Thoracic aorta (tissue), 2 donors: ENCODE measurements at regions not wholly inside any gene's neighbourhood (a gene's known extent, or its start where the extent isn't known, plus 50 kb on each side); places are given as distances from the start of the nearest gene placed in this dataset.

Experiments
- ATAC-seq: fragments of 150-250 bp; one replicate; pipeline ENCODE4 v1.8.0; 2017; ENCODE audit warnings: low read depth; ENCODE audit not compliant: insufficient number of reproducible peaks, low FRiP score
- DNase-seq: peaks from one replicate; pipeline ENCODE4 v3.0.0-alpha.2; 2020; ENCODE audit warnings: low spot score
- H3K27ac ChIP-seq, 2 donors: fragments of 200-600 bp; sonication (generic); 1 replicate in 1 of 2; 2 replicates in 1 of 2; pipeline ENCODE4 v1.5.1; 2016; ENCODE audit warnings: mild to moderate bottlenecking in 2 of 2, moderate library complexity in 2 of 2
- H3K27me3 ChIP-seq: fragments of 200-600 bp; sonication (generic); replicated peaks from 2 replicates; pipeline ENCODE4 v1.6.0; 2016; ENCODE audit warnings: mild to moderate bottlenecking; ENCODE audit not compliant: insufficient read depth
- H3K36me3 ChIP-seq: fragments of 200-600 bp; sonication (generic); one replicate; pipeline ENCODE4 v1.5.1; 2016
- H3K4me1 ChIP-seq, 2 donors: fragments of 200-600 bp; sonication (generic); 1 replicate in 1 of 2; 2 replicates in 1 of 2; pipeline versions ENCODE4 v1.5.1 to v1.6.0; 2016; ENCODE audit warnings: low read depth in 2 of 2, mild to moderate bottlenecking in 1 of 2; ENCODE audit not compliant: control insufficient read depth in 1 of 2
- H3K4me3 ChIP-seq: fragments of 200-600 bp; sonication (generic); 2 replicates; pipeline ENCODE4 v1.5.1; 2016; ENCODE audit warnings: mild to moderate bottlenecking
- H3K9me3 ChIP-seq: fragments of 200-600 bp; sonication (generic); 2 replicates; pipeline ENCODE4 v1.5.1; 2016
- TF ChIP-seq, protein P1 (sequence below): fragments of 200-600 bp; sonication (generic); IDR thresholded peaks from one replicate; pipeline ENCODE4 v1.5.1; 2019; ENCODE audit warnings: antibody characterized with exemption

GRCh38 chr18:55844382-55844781, 256.4 kb upstream of the TCF4 start:
- no peak for DNase-seq
- no peaks in the 10 kb centered on the region for H3K9me3 ChIP-seq
- no peak for ATAC-seq
- peaks cover 0 to 2% of the 10 kb centered on the region in 2 donors for H3K4me1 ChIP-seq
- no peak overlapping the region for H3K4me3 ChIP-seq
- TF ChIP-seq, protein P1, sequence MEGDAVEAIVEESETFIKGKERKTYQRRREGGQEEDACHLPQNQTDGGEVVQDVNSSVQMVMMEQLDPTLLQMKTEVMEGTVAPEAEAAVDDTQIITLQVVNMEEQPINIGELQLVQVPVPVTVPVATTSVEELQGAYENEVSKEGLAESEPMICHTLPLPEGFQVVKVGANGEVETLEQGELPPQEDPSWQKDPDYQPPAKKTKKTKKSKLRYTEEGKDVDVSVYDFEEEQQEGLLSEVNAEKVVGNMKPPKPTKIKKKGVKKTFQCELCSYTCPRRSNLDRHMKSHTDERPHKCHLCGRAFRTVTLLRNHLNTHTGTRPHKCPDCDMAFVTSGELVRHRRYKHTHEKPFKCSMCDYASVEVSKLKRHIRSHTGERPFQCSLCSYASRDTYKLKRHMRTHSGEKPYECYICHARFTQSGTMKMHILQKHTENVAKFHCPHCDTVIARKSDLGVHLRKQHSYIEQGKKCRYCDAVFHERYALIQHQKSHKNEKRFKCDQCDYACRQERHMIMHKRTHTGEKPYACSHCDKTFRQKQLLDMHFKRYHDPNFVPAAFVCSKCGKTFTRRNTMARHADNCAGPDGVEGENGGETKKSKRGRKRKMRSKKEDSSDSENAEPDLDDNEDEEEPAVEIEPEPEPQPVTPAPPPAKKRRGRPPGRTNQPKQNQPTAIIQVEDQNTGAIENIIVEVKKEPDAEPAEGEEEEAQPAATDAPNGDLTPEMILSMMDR = no peak
- no peaks in the 10 kb centered on the region for H3K36me3 ChIP-seq
- H3K27me3 ChIP-seq = no peaks in the 10 kb centered on the region
- H3K27ac ChIP-seq = no peak overlapping the region

DNA sequence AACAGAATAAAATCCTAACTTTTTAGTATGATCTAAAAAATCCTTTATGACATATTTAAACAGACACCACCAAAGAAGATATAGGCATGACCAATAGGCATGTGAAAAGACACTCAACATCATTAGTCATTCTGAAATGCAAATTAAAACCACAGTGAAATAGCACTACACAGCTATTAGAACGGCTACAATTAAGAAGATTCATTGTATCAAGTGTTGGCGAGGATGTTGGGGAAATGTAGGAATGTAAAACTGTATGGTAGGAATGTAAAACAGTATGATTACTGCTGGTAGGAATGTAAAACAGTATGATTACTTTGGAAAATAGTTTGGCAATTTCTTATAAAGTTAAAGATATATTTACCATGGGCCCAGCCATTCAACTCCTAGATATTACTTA, 253.3 kb upstream of the TCF4 start:
- DNase-seq (no peak), ATAC-seq (no peak)
- H3K27ac ChIP-seq = no peak overlapping the region
- peaks cover 0 to 15% of the 10 kb centered on the region in 2 donors for H3K4me1 ChIP-seq
- no peaks in the 10 kb centered on the region for H3K36me3 ChIP-seq
- no peaks in the 10 kb centered on the region for H3K27me3 ChIP-seq
- H3K4me3 ChIP-seq = no peak overlapping the region
- TF ChIP-seq, protein P1 = no peak
- no peaks in the 10 kb centered on the region for H3K9me3 ChIP-seq

DNA sequence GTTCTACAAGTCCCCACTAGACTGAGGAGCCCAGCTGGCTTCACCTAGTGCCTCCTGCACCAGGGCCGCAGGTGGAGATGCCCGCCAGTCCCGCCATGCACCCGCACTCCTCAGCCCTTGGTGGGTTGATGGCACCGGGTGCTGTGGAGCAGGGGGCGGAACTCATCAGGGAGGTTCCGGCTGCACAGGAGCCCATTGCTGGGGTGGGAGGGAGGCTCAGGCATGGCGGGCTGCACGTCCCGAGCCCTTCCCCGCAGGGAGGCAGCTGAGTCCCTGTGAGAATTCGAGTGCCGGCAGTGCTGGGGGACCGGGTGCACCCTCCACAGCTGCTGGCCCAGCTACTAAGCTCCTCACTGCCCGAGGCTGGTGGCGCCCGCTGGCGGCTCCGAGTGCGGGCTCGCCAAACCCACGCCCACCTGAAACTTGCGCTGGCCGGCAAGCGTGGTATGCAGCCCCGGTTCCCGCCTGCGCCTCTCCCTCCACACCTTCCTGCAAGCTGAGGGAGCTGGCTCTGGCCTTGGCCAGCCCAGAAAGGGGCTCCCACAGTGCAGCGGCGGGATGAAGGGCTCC, 252.7 kb upstream of the TCF4 start:
- Histone ChIP-seq H3K9me3 (no peaks in the 10 kb centered on the region), H3K36me3 (no peaks in the 10 kb centered on the region), H3K27ac (no peak overlapping the region), H3K27me3 (no peaks in the 10 kb centered on the region), H3K4me1 (peaks cover 0 to 16% of the 10 kb centered on the region in 2 donors), H3K4me3 (no peak overlapping the region)
- ATAC-seq (no peak), DNase-seq (no peak)
- TF ChIP-seq, protein P1 = no peak

DNA sequence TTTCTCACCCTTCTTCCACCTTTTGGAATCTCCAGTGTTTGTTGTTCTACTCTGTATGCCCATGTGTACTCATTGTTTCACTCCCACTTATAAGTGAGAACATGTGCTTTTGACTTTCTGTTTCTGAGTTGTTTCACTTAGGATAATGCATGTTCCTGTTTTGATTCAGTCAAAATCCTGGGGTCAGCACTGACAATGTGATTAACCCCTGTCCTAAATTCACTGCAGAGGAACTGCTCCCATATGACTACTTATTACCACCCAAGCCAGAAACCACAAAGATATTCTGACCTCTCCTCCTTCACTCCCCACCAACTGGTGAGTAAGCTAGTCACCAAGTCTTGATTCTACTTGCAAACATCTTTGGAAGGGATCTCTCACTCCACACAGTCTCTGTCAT, 251.4 kb upstream of the TCF4 start:
- H3K36me3 ChIP-seq = no peaks in the 10 kb centered on the region
- ATAC-seq = no peak
- no peak for DNase-seq
- H3K27me3 ChIP-seq = no peaks in the 10 kb centered on the region
- H3K27ac ChIP-seq = no peak overlapping the region
- H3K9me3 ChIP-seq = no peaks in the 10 kb centered on the region
- H3K4me3 ChIP-seq = no peak overlapping the region
- TF ChIP-seq, protein P1 = no peak
- peaks cover 0 to 16% of the 10 kb centered on the region in 2 donors for H3K4me1 ChIP-seq

DNA sequence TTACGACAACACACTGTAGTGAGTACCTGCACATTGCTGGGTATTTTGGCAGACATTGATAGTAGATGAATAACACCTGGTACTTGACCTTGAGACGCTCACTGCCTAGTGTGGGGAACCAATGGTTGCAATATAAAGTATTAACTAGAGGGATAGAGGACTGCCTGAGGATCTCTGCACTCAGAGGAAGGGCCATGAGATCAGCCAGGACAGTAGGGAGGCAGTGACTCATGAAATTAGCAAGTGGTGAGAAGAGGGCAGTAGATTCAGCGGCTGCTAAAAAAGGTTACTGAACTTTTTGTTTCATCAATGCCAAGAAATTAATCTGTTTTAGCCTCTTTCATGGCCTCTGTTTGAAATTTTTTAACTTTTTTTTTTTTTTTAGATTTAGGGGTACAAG, 250.8 kb upstream of the TCF4 start:
- Histone ChIP-seq H3K4me3 (no peak overlapping the region), H3K36me3 (no peaks in the 10 kb centered on the region), H3K27me3 (no peaks in the 10 kb centered on the region), H3K27ac (no peak overlapping the region), H3K4me1 (peaks cover 0 to 16% of the 10 kb centered on the region in 2 donors), H3K9me3 (no peaks in the 10 kb centered on the region)
- TF ChIP-seq, protein P1 = no peak
- ATAC-seq (no peak), DNase-seq (no peak)
